ENCODE measurements at regions not wholly inside any gene's neighbourhood (a gene's known extent, or its start where the extent isn't known, plus 50 kb on each side); places are given as distances from the start of the nearest gene placed in this dataset.

- Histone ChIP-seq H3K36me3 (ENCODE audit: insufficient read depth, low read length) (no peaks in the 10 kb centered on the region), H3K4me2 (ENCODE audit: low read length) (no peak overlapping the region), H3K27me3 (ENCODE audit: control insufficient read depth, insufficient read depth, low read length) (no peaks in the 10 kb centered on the region), H3K9me3 (replicated peaks; ENCODE audit: low read length) (no peaks in the 10 kb centered on the region), H3K9ac (ENCODE audit: low read depth, low read length) (no peak overlapping the region), H3K4me3 (ENCODE audit: low read length) (no peak overlapping the region), H3K4me1 (ENCODE audit: control insufficient read depth, insufficient read depth, low read length) (no peaks in the 10 kb centered on the region)
Measured at GRCh38 chr4:116796022-116796421, 289.4 kb downstream of the TRAM1L1 start.

- Histone ChIP-seq H3K4me3 (ENCODE audit: low read length) (no peak overlapping the region), H3K4me1 (ENCODE audit: control insufficient read depth, insufficient read depth, low read length) (no peaks in the 10 kb centered on the region), H3K4me2 (ENCODE audit: low read length) (no peak overlapping the region), H3K27me3 (ENCODE audit: control insufficient read depth, insufficient read depth, low read length) (no peaks in the 10 kb centered on the region), H3K9ac (ENCODE audit: low read depth, low read length) (no peak overlapping the region), H3K9me3 (replicated peaks; ENCODE audit: low read length) (no peaks in the 10 kb centered on the region), H3K36me3 (ENCODE audit: insufficient read depth, low read length) (no peaks in the 10 kb centered on the region)
Measured at GRCh38 chr4:116788723-116789122, 296.7 kb downstream of the TRAM1L1 start.

- Histone ChIP-seq H3K4me1 (ENCODE audit: control insufficient read depth, insufficient read depth, low read length) (no peaks in the 10 kb centered on the region), H3K36me3 (ENCODE audit: insufficient read depth, low read length) (no peaks in the 10 kb centered on the region), H3K9me3 (replicated peaks; ENCODE audit: low read length) (no peaks in the 10 kb centered on the region), H3K27me3 (ENCODE audit: control insufficient read depth, insufficient read depth, low read length) (no peaks in the 10 kb centered on the region), H3K9ac (ENCODE audit: low read depth, low read length) (no peak overlapping the region), H3K4me2 (ENCODE audit: low read length) (no peak overlapping the region), H3K4me3 (ENCODE audit: low read length) (no peak overlapping the region)
Measured at GRCh38 chr4:116755051-116755450, 330.3 kb downstream of the TRAM1L1 start.

GRCh38 chr4:116752027-116752426 lies 333.3 kb downstream of the TRAM1L1 start:
- Histone ChIP-seq H3K27me3 (ENCODE audit: control insufficient read depth, insufficient read depth, low read length) (no peaks in the 10 kb centered on the region), H3K9me3 (replicated peaks; ENCODE audit: low read length) (no peaks in the 10 kb centered on the region), H3K4me3 (ENCODE audit: low read length) (no peak overlapping the region), H3K36me3 (ENCODE audit: insufficient read depth, low read length) (no peaks in the 10 kb centered on the region), H3K4me1 (ENCODE audit: control insufficient read depth, insufficient read depth, low read length) (no peaks in the 10 kb centered on the region), H3K4me2 (ENCODE audit: low read length) (no peak overlapping the region), H3K9ac (ENCODE audit: low read depth, low read length) (no peak overlapping the region)

GRCh38 chr4:116736756-116737155 lies 348.6 kb downstream of the TRAM1L1 start:
- H3K4me1 ChIP-seq (ENCODE audit: control insufficient read depth, insufficient read depth, low read length) = no peaks in the 10 kb centered on the region
- no peaks in the 10 kb centered on the region for H3K27me3 ChIP-seq (ENCODE audit: control insufficient read depth, insufficient read depth, low read length)
- no peaks in the 10 kb centered on the region for H3K36me3 ChIP-seq (ENCODE audit: insufficient read depth, low read length)
- H3K9me3 ChIP-seq (replicated peaks; ENCODE audit: low read length) = no peaks in the 10 kb centered on the region
- H3K4me3 ChIP-seq (ENCODE audit: low read length) = no peak overlapping the region
- H3K4me2 ChIP-seq (ENCODE audit: low read length) = no peak overlapping the region
- no peak overlapping the region for H3K9ac ChIP-seq (ENCODE audit: low read depth, low read length)

- Histone ChIP-seq H3K4me3 (ENCODE audit: low read length) (no peak overlapping the region), H3K27me3 (ENCODE audit: control insufficient read depth, insufficient read depth, low read length) (no peaks in the 10 kb centered on the region), H3K36me3 (ENCODE audit: insufficient read depth, low read length) (no peaks in the 10 kb centered on the region), H3K9me3 (replicated peaks; ENCODE audit: low read length) (no peaks in the 10 kb centered on the region), H3K4me1 (ENCODE audit: control insufficient read depth, insufficient read depth, low read length) (no peaks in the 10 kb centered on the region), H3K9ac (ENCODE audit: low read depth, low read length) (no peak overlapping the region), H3K4me2 (ENCODE audit: low read length) (no peak overlapping the region)
Measured at GRCh38 chr4:116734178-116734577, 351.2 kb downstream of the TRAM1L1 start.

- no peak overlapping the region for H3K4me2 ChIP-seq (ENCODE audit: low read length)
- no peaks in the 10 kb centered on the region for H3K36me3 ChIP-seq (ENCODE audit: insufficient read depth, low read length)
- no peaks in the 10 kb centered on the region for H3K27me3 ChIP-seq (ENCODE audit: control insufficient read depth, insufficient read depth, low read length)
- no peak overlapping the region for H3K4me3 ChIP-seq (ENCODE audit: low read length)
- H3K9ac ChIP-seq (ENCODE audit: low read depth, low read length) = no peak overlapping the region
- no peaks in the 10 kb centered on the region for H3K9me3 ChIP-seq (replicated peaks; ENCODE audit: low read length)
- no peaks in the 10 kb centered on the region for H3K4me1 ChIP-seq (ENCODE audit: control insufficient read depth, insufficient read depth, low read length)
Measured at GRCh38 chr4:116733370-116733769, 352.0 kb downstream of the TRAM1L1 start.

GRCh38 chr4:116726523-116726922 lies 358.9 kb downstream of the TRAM1L1 start:
- no peak overlapping the region for H3K4me2 ChIP-seq (ENCODE audit: low read length)

GRCh38 chr4:116724249-116724648 lies 361.1 kb downstream of the TRAM1L1 start:
- no peaks in the 10 kb centered on the region for H3K27me3 ChIP-seq (ENCODE audit: control insufficient read depth, insufficient read depth, low read length)

More at GRCh38 chr4:116726523-116726922, 358.9 kb downstream of the TRAM1L1 start:
- no peaks in the 10 kb centered on the region for H3K27me3 ChIP-seq (ENCODE audit: control insufficient read depth, insufficient read depth, low read length)
- H3K9me3 ChIP-seq (replicated peaks; ENCODE audit: low read length) = peaks cover 5% of the 10 kb centered on the region
- H3K9ac ChIP-seq (ENCODE audit: low read depth, low read length) = no peak overlapping the region
- H3K4me1 ChIP-seq (ENCODE audit: control insufficient read depth, insufficient read depth, low read length) = no peaks in the 10 kb centered on the region
- H3K36me3 ChIP-seq (ENCODE audit: insufficient read depth, low read length) = no peaks in the 10 kb centered on the region
- H3K4me3 ChIP-seq (ENCODE audit: low read length) = no peak overlapping the region

GRCh38 chr4:116705466-116705865 lies 379.9 kb downstream of the TRAM1L1 start:
- Histone ChIP-seq H3K9me3 (replicated peaks; ENCODE audit: low read length) (peaks cover 8% of the 10 kb centered on the region), H3K36me3 (ENCODE audit: insufficient read depth, low read length) (no peaks in the 10 kb centered on the region), H3K4me1 (ENCODE audit: control insufficient read depth, insufficient read depth, low read length) (no peaks in the 10 kb centered on the region), H3K4me3 (ENCODE audit: low read length) (no peak overlapping the region), H3K4me2 (ENCODE audit: low read length) (no peak overlapping the region), H3K27me3 (ENCODE audit: control insufficient read depth, insufficient read depth, low read length) (no peaks in the 10 kb centered on the region), H3K9ac (ENCODE audit: low read depth, low read length) (no peak overlapping the region)

More at GRCh38 chr4:116724249-116724648, 361.1 kb downstream of the TRAM1L1 start:
- no peak overlapping the region for H3K9ac ChIP-seq (ENCODE audit: low read depth, low read length)
- H3K36me3 ChIP-seq (ENCODE audit: insufficient read depth, low read length) = no peaks in the 10 kb centered on the region
- no peak overlapping the region for H3K4me2 ChIP-seq (ENCODE audit: low read length)
- H3K9me3 ChIP-seq (replicated peaks; ENCODE audit: low read length) = peaks cover 5% of the 10 kb centered on the region
- no peaks in the 10 kb centered on the region for H3K4me1 ChIP-seq (ENCODE audit: control insufficient read depth, insufficient read depth, low read length)
- H3K4me3 ChIP-seq (ENCODE audit: low read length) = no peak overlapping the region

GRCh38 chr4:116702949-116703348 lies 382.4 kb downstream of the TRAM1L1 start:
- Histone ChIP-seq H3K4me2 (ENCODE audit: low read length) (no peak overlapping the region), H3K36me3 (ENCODE audit: insufficient read depth, low read length) (no peaks in the 10 kb centered on the region), H3K4me3 (ENCODE audit: low read length) (no peak overlapping the region), H3K9ac (ENCODE audit: low read depth, low read length) (no peak overlapping the region), H3K27me3 (ENCODE audit: control insufficient read depth, insufficient read depth, low read length) (no peaks in the 10 kb centered on the region), H3K9me3 (replicated peaks; ENCODE audit: low read length) (peaks cover 11% of the 10 kb centered on the region), H3K4me1 (ENCODE audit: control insufficient read depth, insufficient read depth, low read length) (no peaks in the 10 kb centered on the region)

GRCh38 chr4:116688536-116688935 lies 396.8 kb downstream of the TRAM1L1 start:
- Histone ChIP-seq H3K27me3 (ENCODE audit: control insufficient read depth, insufficient read depth, low read length) (no peaks in the 10 kb centered on the region), H3K9me3 (replicated peaks; ENCODE audit: low read length) (no peaks in the 10 kb centered on the region), H3K4me1 (ENCODE audit: control insufficient read depth, insufficient read depth, low read length) (no peaks in the 10 kb centered on the region), H3K4me2 (ENCODE audit: low read length) (no peak overlapping the region), H3K4me3 (ENCODE audit: low read length) (no peak overlapping the region), H3K9ac (ENCODE audit: low read depth, low read length) (no peak overlapping the region), H3K36me3 (ENCODE audit: insufficient read depth, low read length) (no peaks in the 10 kb centered on the region)

Measured in skeletal muscle satellite cell (primary cell).